Stromal cell of bone marrow (primary cell): ENCODE measurements at regions not wholly inside any gene's neighbourhood (a gene's known extent, or its start where the extent isn't known, plus 50 kb on each side); places are given as distances from the start of the nearest gene placed in this dataset.
"Not testable (repeated sequence)": the region's sequence is repeated elsewhere in the genome, so short reads cannot be mapped to it uniquely, and the experiment has no call there.

Experiments
- DNase-seq: peaks from one replicate; pipeline ENCODE4 v3.0.0-alpha.2; 2012; ENCODE audit warnings: low read depth

- DNase-seq = not testable (repeated sequence)
These were observed 327.7 kb downstream of the REEP3 start for GRCh38 chr10:63848871-63849270.

GRCh38 chr10:63862860-63863259, 341.7 kb downstream of the REEP3 start:
- DNase-seq = no peak

GRCh38 chr10:63865210-63865609, 344.0 kb downstream of the REEP3 start:
- DNase-seq = no peak

- DNase-seq = peak; percentile 32
These were observed 345.0 kb downstream of the REEP3 start for GRCh38 chr10:63866075-63866746.

GRCh38 chr10:63866747-63867140, 345.5 kb downstream of the REEP3 start:
- no peak for DNase-seq

- DNase-seq = no peak
These were observed 357.2 kb downstream of the REEP3 start for GRCh38 chr10:63878428-63878827.

- no peak for DNase-seq
These were observed 362.7 kb downstream of the REEP3 start for GRCh38 chr10:63883861-63884260.

- no peak for DNase-seq
These were observed 363.2 kb downstream of the REEP3 start for GRCh38 chr10:63884426-63884825.

- no peak for DNase-seq
These were observed 364.0 kb downstream of the REEP3 start for GRCh38 chr10:63885156-63885555.

- DNase-seq = no peak
These were observed 365.3 kb downstream of the REEP3 start for GRCh38 chr10:63886281-63887022.

- no peak for DNase-seq
These were observed 365.9 kb downstream of the REEP3 start for GRCh38 chr10:63887023-63887589.

- no peak for DNase-seq
These were observed 366.6 kb downstream of the REEP3 start for GRCh38 chr10:63887600-63888370.

- DNase-seq = no peak
These were observed 368.6 kb downstream of the REEP3 start for GRCh38 chr10:63889803-63890202.

GRCh38 chr10:63896992-63897391, 375.8 kb downstream of the REEP3 start:
- DNase-seq = no peak

GRCh38 chr10:63899673-63900300, 378.6 kb downstream of the REEP3 start:
- no peak for DNase-seq

- no peak for DNase-seq
These were observed 380.0 kb downstream of the REEP3 start for GRCh38 chr10:63901228-63901627.

GRCh38 chr10:63901881-63902280, 380.7 kb downstream of the REEP3 start:
- DNase-seq = no peak

GRCh38 chr10:63910806-63911205, 389.6 kb downstream of the REEP3 start:
- DNase-seq = no peak

GRCh38 chr10:63915240-63915639, 394.0 kb downstream of the REEP3 start:
- DNase-seq = no peak

GRCh38 chr10:63917363-63917762, 396.2 kb downstream of the REEP3 start:
- DNase-seq = no peak

- DNase-seq = no peak
These were observed 398.5 kb downstream of the REEP3 start for GRCh38 chr10:63919575-63920279.
